ENCODE measurements at regions not wholly inside any gene's neighbourhood (a gene's known extent, or its start where the extent isn't known, plus 50 kb on each side); places are given as distances from the start of the nearest gene placed in this dataset.
A peak's percentile ranks its signal among the peaks of the same experiment; 100 is the strongest.

DNA sequence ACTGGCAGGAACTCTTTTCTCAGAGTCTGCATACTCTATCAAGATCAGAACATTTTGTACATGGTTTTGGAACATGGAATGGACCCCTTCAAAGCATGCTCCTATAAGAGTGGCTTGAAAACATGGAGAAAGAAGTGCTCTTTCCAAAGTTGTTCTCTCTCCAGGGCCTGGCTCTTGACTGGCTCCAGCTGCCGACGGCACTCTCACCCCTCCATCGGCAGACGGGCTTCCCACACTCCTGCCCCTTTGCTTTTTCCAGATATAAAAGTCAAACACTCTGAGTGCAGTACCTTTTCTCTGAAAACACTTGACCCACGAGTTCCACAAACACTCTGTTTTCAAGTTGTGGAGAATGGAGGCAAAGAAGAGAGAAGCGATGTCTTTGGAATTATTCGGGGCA, 72.5 kb upstream of the ONECUT1 start:
- no peak for DNase-seq
- ATAC-seq, result peak; percentile 42 to 65
- Histone ChIP-seq H3K4me3 (no peak overlapping the region), H3K27me3 (ENCODE audit: low read depth) (peaks cover 14% of the 10 kb centered on the region), H3K4me1 (no peaks in the 10 kb centered on the region), H3K27ac (no peak overlapping the region), H3K9me3 (no peaks in the 10 kb centered on the region), H3K36me3 (no peaks in the 10 kb centered on the region)
- TF ChIP-seq, protein P1, sequence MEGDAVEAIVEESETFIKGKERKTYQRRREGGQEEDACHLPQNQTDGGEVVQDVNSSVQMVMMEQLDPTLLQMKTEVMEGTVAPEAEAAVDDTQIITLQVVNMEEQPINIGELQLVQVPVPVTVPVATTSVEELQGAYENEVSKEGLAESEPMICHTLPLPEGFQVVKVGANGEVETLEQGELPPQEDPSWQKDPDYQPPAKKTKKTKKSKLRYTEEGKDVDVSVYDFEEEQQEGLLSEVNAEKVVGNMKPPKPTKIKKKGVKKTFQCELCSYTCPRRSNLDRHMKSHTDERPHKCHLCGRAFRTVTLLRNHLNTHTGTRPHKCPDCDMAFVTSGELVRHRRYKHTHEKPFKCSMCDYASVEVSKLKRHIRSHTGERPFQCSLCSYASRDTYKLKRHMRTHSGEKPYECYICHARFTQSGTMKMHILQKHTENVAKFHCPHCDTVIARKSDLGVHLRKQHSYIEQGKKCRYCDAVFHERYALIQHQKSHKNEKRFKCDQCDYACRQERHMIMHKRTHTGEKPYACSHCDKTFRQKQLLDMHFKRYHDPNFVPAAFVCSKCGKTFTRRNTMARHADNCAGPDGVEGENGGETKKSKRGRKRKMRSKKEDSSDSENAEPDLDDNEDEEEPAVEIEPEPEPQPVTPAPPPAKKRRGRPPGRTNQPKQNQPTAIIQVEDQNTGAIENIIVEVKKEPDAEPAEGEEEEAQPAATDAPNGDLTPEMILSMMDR (IDR thresholded peaks at IDR 0.05), result no peak
- intact Hi-C loops (cut with DNase I), result no loop called here

DNA sequence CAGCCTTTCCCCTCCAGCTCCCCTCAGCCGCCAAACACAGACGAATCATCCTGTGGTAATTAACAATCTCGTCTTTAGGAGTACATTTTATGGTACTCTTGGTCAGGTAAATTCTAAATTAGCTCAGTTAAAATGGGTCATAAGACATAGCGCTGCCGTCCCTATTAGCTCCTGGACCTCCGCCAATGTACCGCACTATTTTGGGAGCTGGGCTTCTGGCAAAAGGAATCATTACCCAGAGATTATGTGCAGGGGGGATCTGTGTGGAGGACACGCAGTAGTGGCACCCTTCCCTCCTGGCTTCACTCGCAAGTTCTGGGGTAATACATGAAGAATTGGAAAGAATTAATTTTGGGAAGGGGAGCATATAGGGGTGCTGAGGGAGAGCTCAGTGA, 68.6 kb upstream of the ONECUT1 start:
- H3K27me3 ChIP-seq (ENCODE audit: low read depth), result peaks cover 14% of the 10 kb centered on the region
- H3K27ac ChIP-seq, result no peak overlapping the region
- H3K4me1 ChIP-seq, result no peaks in the 10 kb centered on the region
- ATAC-seq, result no peak
- intact Hi-C loops (cut with DNase I), result no loop called here
- DNase-seq, result no peak
- TF ChIP-seq, protein P1 (IDR thresholded peaks at IDR 0.05), result no peak
- no peaks in the 10 kb centered on the region for H3K9me3 ChIP-seq
- no peak overlapping the region for H3K4me3 ChIP-seq
- no peaks in the 10 kb centered on the region for H3K36me3 ChIP-seq

DNA sequence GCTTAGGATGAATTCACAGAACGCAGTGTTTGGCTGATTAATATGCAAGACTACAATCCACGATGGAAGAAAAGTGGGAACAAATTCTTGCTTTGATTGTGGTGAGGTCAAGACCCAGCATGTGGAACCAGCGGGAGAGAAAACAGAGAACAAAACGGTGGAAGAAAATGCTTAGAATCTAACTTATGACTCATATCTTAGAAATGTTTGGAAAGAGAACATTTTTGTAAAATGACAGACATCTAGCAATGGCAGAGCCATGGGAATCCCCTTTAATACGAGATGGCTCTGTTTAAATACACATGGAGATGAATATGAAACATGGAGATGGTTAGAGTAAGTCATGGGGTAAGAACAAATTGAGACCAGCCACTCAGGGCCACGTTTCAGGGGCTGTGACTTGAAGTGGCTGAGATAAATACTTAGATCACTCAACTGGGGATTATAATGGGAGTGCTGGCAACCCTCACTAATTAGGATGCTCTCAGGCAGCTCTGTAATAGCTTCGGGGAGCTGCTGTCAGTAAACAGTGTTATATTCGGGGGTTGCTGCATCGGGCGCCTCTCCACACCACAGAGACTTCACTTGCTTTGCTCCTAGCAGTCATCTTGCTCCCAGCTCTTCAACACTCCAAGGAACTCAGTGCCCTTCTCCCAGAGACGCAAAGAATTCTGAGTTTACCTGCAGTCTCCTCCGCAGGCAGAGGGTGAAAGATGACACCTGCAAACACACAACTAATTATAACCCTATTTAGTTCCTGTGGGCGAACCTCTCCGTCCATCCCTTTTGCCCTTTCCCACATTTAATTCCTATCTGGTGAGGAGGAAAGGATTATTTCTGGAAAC, 68.0 kb upstream of the ONECUT1 start:
- Histone ChIP-seq H3K27me3 (ENCODE audit: low read depth) (peaks cover 14% of the 10 kb centered on the region), H3K9me3 (no peaks in the 10 kb centered on the region), H3K36me3 (no peaks in the 10 kb centered on the region), H3K4me1 (no peaks in the 10 kb centered on the region), H3K4me3 (no peak overlapping the region), H3K27ac (no peak overlapping the region)
- DNase-seq, result no peak
- ATAC-seq, result no peak
- intact Hi-C loops (cut with DNase I), result no loop called here
- TF ChIP-seq, protein P1 (IDR thresholded peaks at IDR 0.05), result no peak

DNA sequence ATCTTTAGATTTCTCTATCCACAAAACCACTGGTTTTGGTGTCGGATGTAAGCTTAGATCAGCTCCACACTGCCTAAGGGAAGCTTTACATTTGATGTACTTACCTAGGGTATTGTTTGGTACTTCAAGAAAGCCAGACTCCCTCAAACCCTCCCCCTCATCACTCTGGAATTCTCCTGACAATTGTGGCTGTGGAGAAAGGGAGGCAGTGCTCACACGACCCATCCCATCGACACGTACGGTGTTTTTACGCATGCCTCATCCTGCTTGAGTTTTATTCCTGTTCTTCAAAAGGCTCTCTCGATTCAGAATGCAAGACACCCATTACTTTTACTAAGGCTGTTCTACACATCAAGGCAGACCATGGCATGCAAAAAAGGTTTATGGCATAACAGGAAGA, 67.3 kb upstream of the ONECUT1 start:
- Histone ChIP-seq H3K4me1 (no peaks in the 10 kb centered on the region), H3K27ac (no peak overlapping the region), H3K36me3 (no peaks in the 10 kb centered on the region), H3K4me3 (no peak overlapping the region), H3K9me3 (no peaks in the 10 kb centered on the region), H3K27me3 (ENCODE audit: low read depth) (peaks cover 14% of the 10 kb centered on the region)
- DNase-seq (no peak), ATAC-seq (no peak)
- TF ChIP-seq, protein P1 (IDR thresholded peaks at IDR 0.05), result no peak
- intact Hi-C loops (cut with DNase I), result no loop called here

DNA sequence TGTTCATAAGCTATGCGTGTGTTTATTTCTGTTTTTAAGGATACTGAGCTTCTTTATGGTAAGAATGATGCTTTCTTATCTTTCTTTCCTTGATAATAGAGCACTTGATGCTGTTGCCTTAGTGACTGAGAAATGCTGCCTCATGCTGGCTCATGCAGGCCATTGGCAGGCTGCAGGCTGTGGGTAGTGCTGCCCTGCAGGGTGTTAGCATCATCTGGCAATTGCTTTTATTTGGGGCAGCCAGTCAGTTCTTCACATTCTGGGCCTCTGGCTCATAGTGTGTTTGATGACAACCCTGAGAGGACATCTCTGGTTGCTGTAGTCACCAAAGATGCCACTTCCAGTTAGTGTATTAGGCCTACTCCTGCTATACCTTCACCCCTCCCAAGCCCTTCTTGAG, 66.2 kb upstream of the ONECUT1 start:
- ATAC-seq (no peak), DNase-seq (no peak)
- no peak overlapping the region for H3K27ac ChIP-seq
- H3K4me1 ChIP-seq, result no peaks in the 10 kb centered on the region
- no peak overlapping the region for H3K4me3 ChIP-seq
- peaks cover 14% of the 10 kb centered on the region for H3K27me3 ChIP-seq (ENCODE audit: low read depth)
- TF ChIP-seq, protein P1 (IDR thresholded peaks at IDR 0.05), result no peak
- intact Hi-C loops (cut with DNase I), result no loop called here
- H3K36me3 ChIP-seq, result no peaks in the 10 kb centered on the region
- H3K9me3 ChIP-seq, result no peaks in the 10 kb centered on the region

All from lower lobe of right lung (tissue), 2 donors.